ENCODE measurements at regions not wholly inside any gene's neighbourhood (a gene's known extent, or its start where the extent isn't known, plus 50 kb on each side); places are given as distances from the start of the nearest gene placed in this dataset.

GRCh38 chr13:38202740-38203139 is 146.9 kb upstream of the UFM1 start:
- no peaks in the 10 kb centered on the region for H3K36me3 Mint-ChIP-seq (ENCODE audit: low read depth)
- no peaks in the 10 kb centered on the region for H3K27me3 Mint-ChIP-seq (ENCODE audit: insufficient read depth)
- H3K4me1 Mint-ChIP-seq (ENCODE audit: low read depth): no peaks in the 10 kb centered on the region
- H3K27ac Mint-ChIP-seq: no peak overlapping the region
- no peak for DNase-seq (ENCODE audit: low spot score)
- intact Hi-C loops (cut with micrococcal nuclease): no loop called here
- no peak overlapping the region for H3K4me3 Mint-ChIP-seq
- no peaks in the 10 kb centered on the region for H3K9me3 Mint-ChIP-seq

- Mint-ChIP-seq H3K27ac (no peak overlapping the region), H3K4me3 (no peak overlapping the region), H3K36me3 (ENCODE audit: low read depth) (no peaks in the 10 kb centered on the region), H3K4me1 (ENCODE audit: low read depth) (no peaks in the 10 kb centered on the region), H3K9me3 (no peaks in the 10 kb centered on the region), H3K27me3 (ENCODE audit: insufficient read depth) (no peaks in the 10 kb centered on the region)
- DNase-seq (ENCODE audit: low spot score): no peak
- intact Hi-C loops (cut with micrococcal nuclease): no loop called here
Measured at GRCh38 chr13:38191016-38191415, 158.6 kb upstream of the UFM1 start.

- Mint-ChIP-seq H3K4me3 (peak overlapping the region; percentile 72), H3K9me3 (no peaks in the 10 kb centered on the region), H3K36me3 (ENCODE audit: low read depth) (peaks cover 3% of the 10 kb centered on the region), H3K4me1 (ENCODE audit: low read depth) (peaks cover 13% of the 10 kb centered on the region), H3K27me3 (ENCODE audit: insufficient read depth) (peaks cover 2% of the 10 kb centered on the region), H3K27ac (peak overlapping the region; percentile 21)
- no peak for DNase-seq (ENCODE audit: low spot score)
- intact Hi-C loops (cut with micrococcal nuclease): no loop called here
Measured at GRCh38 chr13:38180670-38181069, 169.0 kb upstream of the UFM1 start.

- Mint-ChIP-seq H3K9me3 (no peaks in the 10 kb centered on the region), H3K27ac (peak overlapping the region; percentile 21), H3K4me1 (ENCODE audit: low read depth) (peaks cover 13% of the 10 kb centered on the region), H3K4me3 (peak overlapping the region; percentile 72), H3K27me3 (ENCODE audit: insufficient read depth) (peaks cover 2% of the 10 kb centered on the region), H3K36me3 (ENCODE audit: low read depth) (peaks cover 3% of the 10 kb centered on the region)
- no peak for DNase-seq (ENCODE audit: low spot score)
- intact Hi-C loops (cut with micrococcal nuclease): no loop called here
Measured at GRCh38 chr13:38180126-38180525, 169.5 kb upstream of the UFM1 start.

DNA sequence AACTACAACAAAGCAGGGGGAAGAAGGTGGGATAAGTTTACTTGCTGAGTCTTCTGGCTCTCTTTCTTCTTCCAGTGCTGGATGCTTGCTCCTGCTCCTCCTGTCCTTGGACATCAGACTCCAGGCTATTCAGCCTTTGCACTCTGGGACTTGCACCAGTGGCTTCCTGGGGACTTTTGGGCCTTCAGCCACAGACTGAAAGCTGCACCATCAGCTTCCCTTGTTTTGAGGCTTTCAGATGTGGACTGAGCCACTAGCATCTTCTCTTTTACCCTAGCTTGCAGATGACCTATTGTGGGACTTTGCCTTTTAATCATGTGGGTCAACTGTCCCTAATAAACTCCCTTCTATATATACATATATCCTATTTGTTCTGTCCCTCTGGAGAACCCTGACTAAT is 173.0 kb upstream of the UFM1 start:
- no peak overlapping the region for H3K27ac Mint-ChIP-seq
- intact Hi-C loops (cut with micrococcal nuclease): no loop called here

DNA sequence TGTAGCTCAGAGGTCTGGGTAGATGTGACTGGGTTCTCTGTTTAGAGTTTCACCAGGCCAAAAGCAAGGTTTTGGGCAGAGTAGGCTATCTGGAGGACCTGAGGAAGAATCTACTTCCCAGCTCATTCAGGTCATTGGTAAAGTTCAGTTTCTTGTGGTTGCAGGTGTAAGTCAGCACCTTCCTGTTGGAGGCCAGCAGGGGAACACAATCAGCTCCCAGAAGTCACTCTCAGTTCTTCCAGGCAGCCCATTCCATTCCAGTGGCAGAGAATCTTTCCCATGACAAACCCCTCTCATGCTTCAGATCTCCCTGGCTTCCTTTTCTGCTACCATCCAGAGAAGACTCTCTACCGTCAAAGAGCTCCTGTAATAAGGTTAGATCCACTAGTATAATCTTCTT is 176.2 kb upstream of the UFM1 start:
- H3K9me3 Mint-ChIP-seq: no peaks in the 10 kb centered on the region
- H3K4me3 Mint-ChIP-seq: no peak overlapping the region
- no peaks in the 10 kb centered on the region for H3K36me3 Mint-ChIP-seq (ENCODE audit: low read depth)
- H3K4me1 Mint-ChIP-seq (ENCODE audit: low read depth): no peaks in the 10 kb centered on the region
- DNase-seq (ENCODE audit: low spot score): no peak
- peaks cover 2% of the 10 kb centered on the region for H3K27me3 Mint-ChIP-seq (ENCODE audit: insufficient read depth)
- no peak overlapping the region for H3K27ac Mint-ChIP-seq
- intact Hi-C loops (cut with micrococcal nuclease): no loop called here

More for the DNA sequence above, 173.0 kb upstream of the UFM1 start:
- Mint-ChIP-seq H3K4me3 (no peak overlapping the region), H3K4me1 (ENCODE audit: low read depth) (peaks cover 13% of the 10 kb centered on the region), H3K27me3 (ENCODE audit: insufficient read depth) (peaks cover 2% of the 10 kb centered on the region), H3K36me3 (ENCODE audit: low read depth) (peaks cover 3% of the 10 kb centered on the region), H3K9me3 (no peaks in the 10 kb centered on the region)
- DNase-seq (ENCODE audit: low spot score): no peak

DNA sequence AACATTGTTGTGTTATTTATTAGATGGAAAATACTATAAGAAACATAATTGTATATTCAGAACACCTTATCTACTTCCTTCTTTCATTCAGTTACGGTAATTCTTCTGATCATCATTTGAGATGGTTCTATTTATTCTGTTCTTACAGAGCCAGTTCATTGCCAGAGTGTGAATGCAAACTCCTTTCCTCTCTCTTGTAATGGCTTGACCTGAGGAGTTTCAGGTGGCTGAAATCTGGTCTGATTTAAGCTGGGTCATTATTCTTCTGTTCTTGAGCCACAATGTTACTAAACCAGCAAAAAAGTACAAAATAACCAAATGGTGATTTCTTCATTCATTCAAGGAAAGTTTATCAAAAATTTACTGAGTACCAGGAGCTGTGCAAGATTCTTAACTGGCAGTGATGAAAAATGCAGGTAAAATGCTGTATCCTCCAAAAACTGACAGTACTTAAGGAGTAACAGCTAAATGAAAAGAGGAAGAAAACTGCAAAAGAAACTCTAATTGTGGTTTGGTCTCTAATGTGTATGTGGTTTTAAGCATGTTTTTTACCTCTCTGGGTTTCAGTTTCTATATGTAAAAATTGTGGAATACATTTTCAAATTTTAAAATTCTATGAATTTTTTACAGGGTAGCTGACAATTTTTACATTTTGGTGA is 182.4 kb upstream of the UFM1 start:
- intact Hi-C loops (cut with micrococcal nuclease): no loop called here
- DNase-seq (ENCODE audit: low spot score): no peak
- H3K27me3 Mint-ChIP-seq (ENCODE audit: insufficient read depth): no peaks in the 10 kb centered on the region
- H3K4me3 Mint-ChIP-seq: no peak overlapping the region
- peaks cover 4% of the 10 kb centered on the region for H3K4me1 Mint-ChIP-seq (ENCODE audit: low read depth)
- no peaks in the 10 kb centered on the region for H3K36me3 Mint-ChIP-seq (ENCODE audit: low read depth)
- no peaks in the 10 kb centered on the region for H3K9me3 Mint-ChIP-seq
- no peak overlapping the region for H3K27ac Mint-ChIP-seq

DNA sequence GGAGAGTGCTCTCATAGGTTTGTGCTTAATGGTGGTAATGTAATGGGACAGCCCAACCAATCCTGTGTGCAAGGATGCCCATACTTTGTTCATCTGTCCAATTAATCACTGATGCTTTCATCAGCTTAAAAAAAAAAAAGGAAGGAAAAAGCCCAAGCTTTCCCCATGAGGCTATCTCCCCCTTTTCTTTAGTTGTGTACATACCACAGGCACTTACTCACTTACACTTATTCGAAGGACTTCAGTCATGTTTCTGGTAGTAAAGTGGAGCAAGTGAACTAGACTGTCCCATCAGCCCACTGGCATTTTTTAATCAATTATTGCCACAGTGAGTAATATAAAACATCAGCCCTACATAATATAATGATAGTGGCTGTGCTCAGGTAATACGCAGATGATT is 183.5 kb upstream of the UFM1 start:
- intact Hi-C loops (cut with micrococcal nuclease): no loop called here
- no peak for DNase-seq (ENCODE audit: low spot score)
- Mint-ChIP-seq H3K4me3 (no peak overlapping the region), H3K27ac (no peak overlapping the region), H3K4me1 (ENCODE audit: low read depth) (peaks cover 4% of the 10 kb centered on the region), H3K9me3 (no peaks in the 10 kb centered on the region), H3K36me3 (ENCODE audit: low read depth) (no peaks in the 10 kb centered on the region), H3K27me3 (ENCODE audit: insufficient read depth) (no peaks in the 10 kb centered on the region)

DNA sequence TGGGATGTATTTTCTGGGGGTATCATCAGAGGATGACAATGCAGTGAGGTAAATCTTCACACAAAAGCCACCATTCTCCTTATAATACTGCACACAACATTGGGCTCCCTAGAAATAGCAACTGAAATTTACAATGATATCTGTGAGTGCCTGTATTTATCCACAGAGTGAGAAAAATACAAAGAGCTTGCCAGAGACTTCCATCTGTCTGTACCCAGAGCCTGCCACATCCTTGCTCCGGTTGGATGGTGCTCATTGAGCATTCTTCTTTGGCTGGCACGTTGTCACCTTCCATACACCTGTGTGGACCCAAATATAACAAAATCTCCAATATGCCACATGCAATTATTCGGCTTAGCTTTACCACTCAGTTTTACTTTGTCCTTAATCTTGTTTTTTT is 189.5 kb upstream of the UFM1 start:
- DNase-seq (ENCODE audit: low spot score): no peak
- intact Hi-C loops (cut with micrococcal nuclease): no loop called here
- Mint-ChIP-seq H3K9me3 (peaks cover 3% of the 10 kb centered on the region), H3K27ac (no peak overlapping the region), H3K4me3 (no peak overlapping the region), H3K27me3 (ENCODE audit: insufficient read depth) (no peaks in the 10 kb centered on the region), H3K36me3 (ENCODE audit: low read depth) (no peaks in the 10 kb centered on the region), H3K4me1 (ENCODE audit: low read depth) (no peaks in the 10 kb centered on the region)

DNA sequence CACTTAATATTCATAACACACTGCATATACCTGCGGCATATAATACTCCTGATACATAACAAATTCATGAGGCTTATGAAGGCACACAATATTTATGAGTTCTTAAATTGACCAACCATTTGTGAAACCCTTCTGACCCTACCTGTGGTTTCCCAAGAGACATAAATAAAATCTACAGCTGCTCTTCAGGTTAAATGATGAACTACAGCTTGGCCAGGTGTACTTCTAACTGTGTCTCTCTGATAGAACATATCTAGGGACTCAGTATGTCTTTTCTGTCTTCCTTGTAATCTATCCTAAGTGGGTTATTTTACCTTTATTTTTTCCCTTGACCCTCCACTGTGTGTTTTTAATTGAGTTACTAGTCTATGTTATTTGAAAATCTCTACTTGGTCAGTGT is 189.9 kb upstream of the UFM1 start:
- H3K27me3 Mint-ChIP-seq (ENCODE audit: insufficient read depth): no peaks in the 10 kb centered on the region
- no peak overlapping the region for H3K4me3 Mint-ChIP-seq
- peaks cover 3% of the 10 kb centered on the region for H3K9me3 Mint-ChIP-seq
- no peaks in the 10 kb centered on the region for H3K4me1 Mint-ChIP-seq (ENCODE audit: low read depth)
- H3K36me3 Mint-ChIP-seq (ENCODE audit: low read depth): no peaks in the 10 kb centered on the region
- intact Hi-C loops (cut with micrococcal nuclease): no loop called here
- H3K27ac Mint-ChIP-seq: no peak overlapping the region
- DNase-seq (ENCODE audit: low spot score): no peak

DNA sequence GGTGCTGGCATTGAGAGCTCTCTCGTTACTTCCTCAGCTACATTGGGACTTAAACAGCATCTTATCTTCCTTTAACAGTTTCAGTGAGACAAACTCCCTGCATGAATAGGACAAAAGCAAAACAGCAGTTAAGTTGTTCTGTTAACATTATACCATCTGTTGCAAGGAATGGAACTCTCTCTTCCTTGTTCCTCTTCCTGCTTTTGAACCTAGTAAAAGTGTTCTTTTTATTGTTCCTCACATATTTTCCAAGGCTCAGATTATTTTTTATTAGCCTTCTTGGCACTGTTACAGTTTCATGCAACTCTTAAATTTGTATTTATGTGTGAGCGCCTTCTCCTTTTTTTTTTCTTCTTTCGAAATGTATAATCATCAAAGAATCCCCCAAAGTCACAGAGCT is 202.6 kb upstream of the UFM1 start:
- H3K27ac Mint-ChIP-seq: no peak overlapping the region
- H3K36me3 Mint-ChIP-seq (ENCODE audit: low read depth): no peaks in the 10 kb centered on the region
- H3K9me3 Mint-ChIP-seq: peaks cover 23% of the 10 kb centered on the region
- no peak for DNase-seq (ENCODE audit: low spot score)
- H3K4me1 Mint-ChIP-seq (ENCODE audit: low read depth): no peaks in the 10 kb centered on the region
- intact Hi-C loops (cut with micrococcal nuclease): no loop called here
- H3K27me3 Mint-ChIP-seq (ENCODE audit: insufficient read depth): no peaks in the 10 kb centered on the region
- no peak overlapping the region for H3K4me3 Mint-ChIP-seq

DNA sequence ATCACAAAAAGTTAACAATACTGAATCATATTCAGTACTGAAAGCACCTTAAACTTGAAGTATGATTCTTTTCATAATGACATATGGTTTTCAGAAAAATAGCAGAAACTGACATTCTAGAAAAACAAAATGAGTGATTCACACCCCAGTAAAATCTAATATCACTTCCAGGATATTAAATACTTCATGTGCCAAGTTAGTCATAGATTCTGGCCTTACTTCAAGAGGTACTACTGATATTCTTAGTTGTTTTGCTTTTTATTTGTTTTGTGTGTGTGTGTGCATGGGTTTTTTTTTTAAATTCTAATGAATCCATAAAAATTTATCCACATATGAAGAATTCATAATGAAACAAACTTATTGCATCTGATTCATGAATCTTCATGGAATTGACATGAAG is 207.9 kb upstream of the UFM1 start:
- Mint-ChIP-seq H3K4me1 (ENCODE audit: low read depth) (no peaks in the 10 kb centered on the region), H3K4me3 (no peak overlapping the region), H3K27ac (no peak overlapping the region), H3K9me3 (peaks cover 7% of the 10 kb centered on the region), H3K36me3 (ENCODE audit: low read depth) (no peaks in the 10 kb centered on the region), H3K27me3 (ENCODE audit: insufficient read depth) (no peaks in the 10 kb centered on the region)
- DNase-seq (ENCODE audit: low spot score): no peak
- intact Hi-C loops (cut with micrococcal nuclease): no loop called here

- intact Hi-C loops (cut with micrococcal nuclease): no loop called here
- Mint-ChIP-seq H3K36me3 (ENCODE audit: low read depth) (no peaks in the 10 kb centered on the region), H3K27me3 (ENCODE audit: insufficient read depth) (no peaks in the 10 kb centered on the region), H3K9me3 (peaks cover 11% of the 10 kb centered on the region), H3K27ac (no peak overlapping the region), H3K4me3 (no peak overlapping the region), H3K4me1 (ENCODE audit: low read depth) (no peaks in the 10 kb centered on the region)
- no peak for DNase-seq (ENCODE audit: low spot score)
Measured at GRCh38 chr13:38135592-38135991, 214.1 kb upstream of the UFM1 start.

GRCh38 chr13:38121267-38121666 is 228.4 kb upstream of the UFM1 start:
- no peak overlapping the region for H3K4me3 Mint-ChIP-seq
- H3K27me3 Mint-ChIP-seq (ENCODE audit: insufficient read depth): no peaks in the 10 kb centered on the region
- intact Hi-C loops (cut with micrococcal nuclease): no loop called here
- no peak for DNase-seq (ENCODE audit: low spot score)
- H3K27ac Mint-ChIP-seq: no peak overlapping the region
- H3K9me3 Mint-ChIP-seq: no peaks in the 10 kb centered on the region
- no peaks in the 10 kb centered on the region for H3K4me1 Mint-ChIP-seq (ENCODE audit: low read depth)
- no peaks in the 10 kb centered on the region for H3K36me3 Mint-ChIP-seq (ENCODE audit: low read depth)
